ENCODE measurements at regions not wholly inside any gene's neighbourhood (a gene's known extent, or its start where the extent isn't known, plus 50 kb on each side); places are given as distances from the start of the nearest gene placed in this dataset.

GRCh38 chrX:8278557-8278956 is 107.5 kb upstream of the VCX2 start:
- Histone ChIP-seq H3K4me3 (no peak overlapping the region), H3K9me3 (no peaks in the 10 kb centered on the region), H3K27ac (no peak overlapping the region), H3K4me1 (no peaks in the 10 kb centered on the region), H3K4me2 (no peak overlapping the region)
- CTCF ChIA-PET, result no interaction called here
- no peak for TF ChIP-seq FOSB (CRISPR knock-in tag; IDR thresholded peaks at IDR 0.05)
- no peak for TF ChIP-seq PBX3 (IDR thresholded peaks at IDR 0.05)
- no peak for TF ChIP-seq HOXB13 (CRISPR knock-in tag; IDR thresholded peaks at IDR 0.05; ENCODE audit: low read depth)
- no peak for TF ChIP-seq CBX2 (IDR thresholded peaks at IDR 0.05; ENCODE audit: borderline replicate concordance, low read depth)
- no peak for TF ChIP-seq RARB (CRISPR knock-in tag; IDR thresholded peaks at IDR 0.05)
- no peak for TF ChIP-seq SREBF2 (IDR thresholded peaks at IDR 0.05)
- TF ChIP-seq NFE2L2 (conservative IDR thresholded peaks at IDR 0.05; ENCODE audit: low read length), result no peak
- no peak for TF ChIP-seq MYC (IDR thresholded peaks at IDR 0.05; ENCODE audit: borderline replicate concordance, low read length)
- no peak for TF ChIP-seq GATA3 (IDR thresholded peaks at IDR 0.05; ENCODE audit: borderline replicate concordance)
- no peak for TF ChIP-seq MAFK (IDR thresholded peaks at IDR 0.05; ENCODE audit: partially characterized antibody)
- no peak for TF ChIP-seq RCOR1 (IDR thresholded peaks at IDR 0.05; ENCODE audit: low read depth, low read length)
- no peak for TF ChIP-seq ZC3H11A (IDR thresholded peaks at IDR 0.05)
- TF ChIP-seq CHD2 (IDR thresholded peaks at IDR 0.05; ENCODE audit: low read length, partially characterized antibody), result no peak
- no peak for TF ChIP-seq CEBPB (IDR thresholded peaks at IDR 0.05)
- no peak for TF ChIP-seq HDAC2 (IDR thresholded peaks at IDR 0.05)
- no peak for TF ChIP-seq HMGXB4 (CRISPR knock-in tag; IDR thresholded peaks at IDR 0.05; ENCODE audit: borderline replicate concordance)
- no peak for TF ChIP-seq JUN (IDR thresholded peaks at IDR 0.05)
- POLR2A ChIA-PET, result no interaction called here
- DNase-seq (ENCODE audit: low read depth in 1 of 2, low spot score in 1 of 2), result no peak
- FAIRE-seq, result no peak
- WGBS (ENCODE audit: missing lambda C conversion rate), result 0% methylated on average over 3 of the region's 3 CpGs
- ATAC-seq, result no peak

GRCh38 chrX:8279323-8279722 is 108.3 kb upstream of the VCX2 start:
- 13% methylated on average over 2 of the region's 2 CpGs for WGBS (ENCODE audit: missing lambda C conversion rate)
- H3K9me3 ChIP-seq, result no peaks in the 10 kb centered on the region
- H3K27ac ChIP-seq, result no peak overlapping the region
- no peak for ATAC-seq
- DNase-seq (ENCODE audit: low read depth in 1 of 2, low spot score in 1 of 2), result no peak
- POLR2A ChIA-PET, result no interaction called here
- TF ChIP-seq RCOR1 (IDR thresholded peaks at IDR 0.05; ENCODE audit: low read depth, low read length), result no peak
- no peak for TF ChIP-seq HOXB13 (CRISPR knock-in tag; IDR thresholded peaks at IDR 0.05; ENCODE audit: low read depth)
- TF ChIP-seq TFCP2L1 (CRISPR knock-in tag; IDR thresholded peaks at IDR 0.05), result no peak
- TF ChIP-seq EP300 (IDR thresholded peaks at IDR 0.05), result no peak
- TF ChIP-seq HES2 (IDR thresholded peaks at IDR 0.05), result no peak
- TF ChIP-seq ZC3H11A (IDR thresholded peaks at IDR 0.05), result no peak
- no peak for TF ChIP-seq ZNF302 (CRISPR knock-in tag; IDR thresholded peaks at IDR 0.05)
- TF ChIP-seq KDM5A (IDR thresholded peaks at IDR 0.05), result no peak
- TF ChIP-seq POLR2A (IDR thresholded peaks at IDR 0.05; ENCODE audit: low read length), result no peak
- no peak for TF ChIP-seq RAD21 (conservative IDR thresholded peaks at IDR 0.05 in 1 of 2, IDR thresholded peaks at IDR 0.05 in 1 of 2)
- no peak for TF ChIP-seq CBX8 (IDR thresholded peaks at IDR 0.05)
- TF ChIP-seq SMC3 (IDR thresholded peaks at IDR 0.05), result no peak
- TF ChIP-seq JUN (IDR thresholded peaks at IDR 0.05), result no peak
- no peak for TF ChIP-seq HEYL (CRISPR knock-in tag; IDR thresholded peaks at IDR 0.05)
- TF ChIP-seq ELK1 (IDR thresholded peaks at IDR 0.05; ENCODE audit: low read depth, low read length), result no peak
- no peak for TF ChIP-seq NR3C1 (IDR thresholded peaks at IDR 0.05)
- no peak for TF ChIP-seq HDAC2 (IDR thresholded peaks at IDR 0.05)
- no peak for TF ChIP-seq ZSCAN20 (CRISPR knock-in tag; IDR thresholded peaks at IDR 0.05)
- TF ChIP-seq PBX3 (IDR thresholded peaks at IDR 0.05), result no peak
- H3K4me2 ChIP-seq, result no peak overlapping the region
- FAIRE-seq, result no peak
- H3K4me3 ChIP-seq, result no peak overlapping the region
- no peaks in the 10 kb centered on the region for H3K4me1 ChIP-seq
- CTCF ChIA-PET, result no interaction called here

All from A549 (cell line).